RWPE1 (cell line): ENCODE measurements at regions not wholly inside any gene's neighbourhood (a gene's known extent, or its start where the extent isn't known, plus 50 kb on each side); places are given as distances from the start of the nearest gene placed in this dataset.

ENCODE experiments used
- CTCF ChIA-PET: fragments of 350-600 bp; sonication (Branson Sonifier 250); formaldehyde crosslinking; extraction: SDS; loops from one replicate; lab custom pipeline; 2021; lab: Yijun Ruan, JAX
- POLR2A ChIA-PET: fragments of 400-600 bp; formaldehyde crosslinking; extraction: SDS; loops from one replicate; lab custom pipeline; 2020; ENCODE audit warnings: antibody characterized with exemption; ENCODE audit not compliant: low non-redundant PET; lab: Yijun Ruan, JAX
- DNase-seq: peaks from one replicate; pipeline ENCODE4 v3.0.0; 2012; ENCODE audit warnings: low spot score
- H3K27ac ChIP-seq: fragments of 450-650 bp; 2 replicates; pipeline ENCODE4 v1.5.1; 2017
- TF ChIP-seq, protein P1 (sequence below): fragments of 450-650 bp; conservative IDR thresholded peaks from 2 replicates; pipeline ENCODE4 v1.5.1; 2017; ENCODE audit warnings: low read depth, mild to moderate bottlenecking

DNA sequence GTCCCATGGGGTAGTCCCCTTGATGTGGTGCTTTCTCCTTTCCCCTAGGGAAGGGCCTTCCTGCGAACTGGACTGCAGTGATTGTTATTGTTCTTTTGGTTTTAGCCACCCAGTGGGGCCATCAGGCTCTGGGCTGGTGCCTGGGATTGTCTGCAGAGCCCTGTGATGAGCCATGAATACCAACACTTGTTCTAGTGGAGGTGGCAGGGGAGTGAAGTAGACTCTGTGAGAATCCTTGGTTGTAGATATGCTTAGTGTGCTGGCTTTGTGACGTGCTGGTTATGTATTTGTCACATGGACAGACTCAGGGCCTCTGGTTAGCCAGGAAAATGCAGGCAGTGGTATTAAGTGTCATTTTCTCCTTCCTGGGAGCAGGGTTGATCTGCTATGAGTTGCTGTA, 51.8 kb upstream of the NDUFB4 start:
- H3K27ac ChIP-seq: no peak overlapping the region
- TF ChIP-seq, protein P1, sequence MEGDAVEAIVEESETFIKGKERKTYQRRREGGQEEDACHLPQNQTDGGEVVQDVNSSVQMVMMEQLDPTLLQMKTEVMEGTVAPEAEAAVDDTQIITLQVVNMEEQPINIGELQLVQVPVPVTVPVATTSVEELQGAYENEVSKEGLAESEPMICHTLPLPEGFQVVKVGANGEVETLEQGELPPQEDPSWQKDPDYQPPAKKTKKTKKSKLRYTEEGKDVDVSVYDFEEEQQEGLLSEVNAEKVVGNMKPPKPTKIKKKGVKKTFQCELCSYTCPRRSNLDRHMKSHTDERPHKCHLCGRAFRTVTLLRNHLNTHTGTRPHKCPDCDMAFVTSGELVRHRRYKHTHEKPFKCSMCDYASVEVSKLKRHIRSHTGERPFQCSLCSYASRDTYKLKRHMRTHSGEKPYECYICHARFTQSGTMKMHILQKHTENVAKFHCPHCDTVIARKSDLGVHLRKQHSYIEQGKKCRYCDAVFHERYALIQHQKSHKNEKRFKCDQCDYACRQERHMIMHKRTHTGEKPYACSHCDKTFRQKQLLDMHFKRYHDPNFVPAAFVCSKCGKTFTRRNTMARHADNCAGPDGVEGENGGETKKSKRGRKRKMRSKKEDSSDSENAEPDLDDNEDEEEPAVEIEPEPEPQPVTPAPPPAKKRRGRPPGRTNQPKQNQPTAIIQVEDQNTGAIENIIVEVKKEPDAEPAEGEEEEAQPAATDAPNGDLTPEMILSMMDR: no peak
- ChIA-PET CTCF (interaction anchor here (0.6 kb wide), 2 partner anchors 10 to 37 kb away, joined by 3 to 4 read pairs; no protein-coding TSS in a partner anchor), POLR2A (no interaction called here)
- DNase-seq: no peak

DNA sequence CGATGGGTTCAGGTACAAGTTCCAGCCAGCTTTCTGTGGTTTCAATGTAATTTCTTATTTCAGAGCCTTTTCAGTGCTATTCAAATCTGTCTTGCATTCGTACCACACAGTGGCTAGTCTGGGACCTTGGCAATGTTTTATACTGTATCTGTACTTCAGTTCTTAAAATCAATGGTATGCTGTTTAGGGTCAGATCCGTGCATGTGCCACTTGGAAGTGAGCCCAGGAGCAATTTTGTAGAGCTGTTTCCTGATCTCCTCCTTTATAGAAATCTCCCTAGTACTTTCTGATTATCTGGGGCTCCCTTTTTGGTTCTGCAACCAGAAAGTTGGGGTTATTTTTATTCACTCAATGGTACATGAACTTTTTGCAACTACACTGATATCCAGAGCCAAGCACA, 59.5 kb upstream of the NDUFB4 start:
- POLR2A ChIA-PET: no interaction called here
- no peak overlapping the region for H3K27ac ChIP-seq
- no peak for DNase-seq
- TF ChIP-seq, protein P1: no peak
- CTCF ChIA-PET: interaction anchor here (0.7 kb wide), 1 partner anchor 11 kb away, joined by 3 read pairs; no protein-coding TSS in a partner anchor

DNA sequence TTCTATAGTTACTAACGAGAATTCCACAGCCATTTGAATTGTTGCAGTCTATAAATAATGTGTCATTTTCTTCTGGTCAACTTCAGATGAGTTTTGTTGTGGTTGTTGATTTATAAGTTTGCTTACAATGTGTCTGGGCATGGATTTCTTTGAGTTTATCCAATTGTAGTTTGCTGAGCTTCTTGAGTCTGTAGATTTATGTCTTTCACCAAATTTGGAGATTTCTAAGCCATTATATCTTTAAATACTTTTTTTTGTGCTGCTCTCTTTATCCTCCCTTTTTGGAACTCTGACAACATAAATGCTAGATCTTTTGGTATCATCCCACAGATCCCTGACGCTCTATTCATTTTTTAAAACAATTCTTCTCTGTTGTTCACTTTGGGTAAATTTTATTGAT, 63.2 kb upstream of the NDUFB4 start:
- TF ChIP-seq, protein P1: no peak
- CTCF ChIA-PET: no interaction called here
- POLR2A ChIA-PET: no interaction called here
- DNase-seq: no peak
- no peak overlapping the region for H3K27ac ChIP-seq

DNA sequence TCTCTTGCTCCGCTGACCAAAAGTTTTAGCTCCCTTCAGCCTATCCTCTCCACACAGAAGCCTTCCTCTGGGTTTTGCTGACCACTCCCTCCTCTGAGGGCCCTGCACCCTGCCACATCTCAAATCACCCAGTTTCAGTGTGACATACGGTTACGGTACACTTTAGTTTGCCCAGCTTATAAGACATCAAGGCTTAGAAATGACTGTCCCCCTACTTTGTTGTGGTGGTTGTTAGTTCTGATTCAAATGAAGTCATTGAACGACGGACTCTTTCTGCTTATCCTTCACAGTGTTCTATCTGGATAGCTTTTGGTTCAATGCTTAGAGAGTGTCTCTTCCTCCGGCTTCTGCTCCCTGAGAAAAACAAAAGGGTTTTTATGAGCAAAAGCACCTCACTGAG, 68.0 kb upstream of the NDUFB4 start:
- POLR2A ChIA-PET: no interaction called here
- H3K27ac ChIP-seq: no peak overlapping the region
- TF ChIP-seq, protein P1: no peak
- CTCF ChIA-PET: no interaction called here
- no peak for DNase-seq

DNA sequence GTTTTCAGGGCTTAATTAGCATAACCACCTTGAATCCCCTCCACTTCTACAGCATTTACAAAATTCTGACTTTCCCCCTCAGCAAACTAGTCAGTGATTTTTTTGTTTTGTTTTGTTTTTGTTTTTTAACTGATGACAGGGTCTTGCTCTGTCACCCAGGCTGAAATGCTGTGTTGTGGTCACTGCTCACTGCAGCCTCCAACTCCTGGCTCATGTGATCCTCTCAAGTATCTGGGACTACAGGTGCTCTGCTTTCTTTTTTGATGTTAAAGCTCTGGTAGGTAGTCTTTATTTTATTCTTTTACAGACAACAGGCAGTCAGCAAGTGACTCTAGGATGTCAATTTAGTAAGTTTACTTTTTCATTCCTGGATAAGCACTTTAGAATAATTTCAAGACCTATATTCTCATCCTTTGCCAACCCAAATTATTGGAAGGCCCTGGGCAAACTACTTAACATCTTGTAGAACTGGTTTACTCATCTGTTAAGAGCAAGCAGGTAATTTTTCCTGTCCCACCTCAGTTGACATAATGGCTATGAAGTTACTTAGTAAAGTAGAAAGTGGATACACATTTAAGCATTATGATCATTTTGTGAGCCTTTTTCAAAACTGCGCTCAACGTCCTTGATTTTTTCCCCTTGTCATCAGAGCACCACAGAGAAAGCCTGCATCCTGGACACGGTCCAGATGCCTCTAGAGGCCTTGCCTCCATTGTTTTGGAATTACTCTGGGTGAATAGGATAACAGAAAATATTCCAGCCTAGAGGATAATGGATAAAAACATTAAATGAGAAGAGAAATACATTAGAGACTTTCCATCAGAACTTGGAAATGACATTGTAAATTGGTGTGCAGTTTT, 69.9 kb upstream of the NDUFB4 start:
- no peak overlapping the region for H3K27ac ChIP-seq
- ChIA-PET CTCF (interaction anchor here (0.8 kb wide), 1 partner anchor 22 kb away, joined by 7 read pairs; no protein-coding TSS in a partner anchor), POLR2A (no interaction called here)
- TF ChIP-seq, protein P1: no peak
- DNase-seq: no peak

DNA sequence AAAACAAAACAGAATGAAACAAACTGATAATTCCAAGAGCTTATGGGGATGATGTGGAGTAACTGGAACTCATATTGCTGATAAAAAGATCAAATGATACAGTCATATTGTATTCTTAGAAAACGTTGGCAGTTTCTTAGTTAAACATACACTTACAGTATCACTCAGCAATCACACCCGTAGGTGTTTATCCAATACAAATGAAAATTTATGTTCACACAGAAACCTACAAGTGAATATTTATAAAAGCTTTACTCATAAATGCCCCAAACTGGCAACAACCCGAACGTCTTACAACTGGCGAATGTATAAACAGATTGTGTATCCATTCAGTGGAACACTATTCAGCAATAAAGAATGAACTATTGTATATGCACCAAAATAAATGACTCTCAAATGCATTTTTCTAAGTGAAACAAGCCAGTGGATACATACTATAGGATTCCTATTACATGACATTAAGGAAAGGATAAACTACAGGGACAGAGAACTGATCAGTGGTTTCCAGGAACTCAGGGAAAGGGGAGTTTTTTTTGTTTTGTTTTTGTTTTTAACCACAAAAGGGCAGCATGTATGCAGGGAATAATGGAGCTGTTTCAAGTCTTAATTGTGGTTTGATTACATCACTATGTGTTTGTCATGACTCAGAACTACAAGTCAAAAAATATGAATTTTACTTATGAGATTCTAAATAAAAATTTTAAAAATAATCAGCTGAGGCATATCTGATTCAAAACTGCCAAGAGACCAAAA, 71.8 kb upstream of the NDUFB4 start:
- TF ChIP-seq, protein P1: no peak
- H3K27ac ChIP-seq: no peak overlapping the region
- ChIA-PET CTCF (interaction anchor here (2.6 kb wide), 1 partner anchor 35 kb away, joined by 6 read pairs; no protein-coding TSS in a partner anchor), POLR2A (no interaction called here)
- DNase-seq: no peak
